Calu3 (cell line): ENCODE measurements at regions not wholly inside any gene's neighbourhood (a gene's known extent, or its start where the extent isn't known, plus 50 kb on each side); places are given as distances from the start of the nearest gene placed in this dataset.
"Not testable (repeated sequence)": the region's sequence is repeated elsewhere in the genome, so short reads cannot be mapped to it uniquely, and the experiment has no call there.

Experiments
- BruUV-seq: library from RNA; stranded (reverse); fragments of 400-500 nt; replicated peaks from 2 replicates; lab custom pipeline; 2021; lab: Mats Ljungman, UMichigan
- CTCF ChIA-PET: fragments of 300-600 bp; sonication (Branson Sonifier 250); formaldehyde crosslinking; loops from one replicate; lab custom pipeline; 2022; ENCODE audit warnings: antibody characterized with exemption; lab: Charles Lee
- DNase-seq: peaks from one replicate; pipeline ENCODE4 v3.0.0; 2022
- H3K27ac Mint-ChIP-seq: one replicate; pipeline ENCODE4 v1.8.0; 2022; ENCODE audit warnings: mixed read lengths; ENCODE audit not compliant: unreplicated experiment
- H3K27me3 Mint-ChIP-seq: one replicate; pipeline ENCODE4 v1.8.0; 2022; ENCODE audit warnings: mixed read lengths; ENCODE audit not compliant: unreplicated experiment
- H3K36me3 Mint-ChIP-seq: one replicate; pipeline ENCODE4 v1.8.0; 2022; ENCODE audit warnings: mild to moderate bottlenecking, moderate library complexity, mixed read lengths; ENCODE audit not compliant: insufficient read depth, unreplicated experiment
- H3K4me1 Mint-ChIP-seq: one replicate; pipeline ENCODE4 v1.8.0; 2022; ENCODE audit warnings: mild to moderate bottlenecking, low read depth, mixed read lengths; ENCODE audit not compliant: unreplicated experiment
- H3K4me3 Mint-ChIP-seq: one replicate; pipeline ENCODE4 v1.8.0; 2022; ENCODE audit warnings: mild to moderate bottlenecking, low read depth, moderate library complexity, mixed read lengths; ENCODE audit not compliant: unreplicated experiment
- H3K9me3 Mint-ChIP-seq: one replicate; pipeline ENCODE4 v1.8.0; 2022; ENCODE audit warnings: low read depth, mixed read lengths; ENCODE audit not compliant: unreplicated experiment
- intact Hi-C: fragments of 100-400 bp; cut with micrococcal nuclease; formaldehyde crosslinking; loops from one replicate; pipeline ENCODE4 v1.10.0; 2022; ENCODE audit not compliant: unreplicated experiment
- TF ChIP-seq, protein P1 (sequence below): fragments of 200-600 bp; IDR thresholded peaks from one replicate; pipeline ENCODE4 v1.8.0; 2022; ENCODE audit warnings: antibody characterized with exemption; ENCODE audit not compliant: unreplicated experiment

DNA sequence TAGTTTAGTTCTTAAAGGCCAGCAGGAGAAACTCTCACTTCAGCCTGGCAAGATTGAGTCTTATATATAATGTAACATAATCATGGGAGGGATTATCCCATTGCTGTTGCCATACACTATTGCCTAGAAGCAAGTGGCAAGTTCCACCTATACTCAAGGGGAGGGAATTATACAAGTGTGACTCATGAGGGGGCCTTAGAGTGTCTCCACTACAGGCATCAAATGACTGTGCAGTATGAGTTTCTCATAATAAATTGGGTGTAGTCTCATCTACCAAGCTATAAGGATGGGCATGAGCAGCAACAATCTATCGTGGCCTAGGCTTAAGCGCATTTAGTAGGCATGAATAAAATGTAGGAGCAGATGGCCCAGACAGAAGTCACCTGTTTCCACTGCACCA lies 89.1 kb upstream of the C1GALT1C1 start:
- Mint-ChIP-seq H3K9me3 (no peaks in the 10 kb centered on the region), H3K27me3 (peaks cover 13% of the 10 kb centered on the region)
- DNase-seq, result no peak

DNA sequence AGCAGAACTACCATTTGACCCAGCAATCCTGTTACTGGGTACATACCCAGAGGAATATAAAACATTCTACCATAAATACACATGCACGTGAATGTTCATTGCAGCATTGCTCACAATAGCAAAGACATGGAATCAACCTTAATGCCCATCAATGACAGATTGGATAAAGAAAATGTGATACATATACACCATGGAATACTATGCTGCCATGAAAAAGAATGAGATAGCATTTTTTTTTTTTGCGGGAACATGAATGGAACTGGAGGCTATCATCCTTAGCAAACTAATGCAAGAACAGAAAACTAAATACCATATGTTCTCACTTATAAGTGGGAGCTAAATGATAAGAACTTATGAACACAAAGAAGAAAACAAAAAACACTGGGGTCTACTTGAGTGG lies 72.5 kb upstream of the C1GALT1C1 start:
- H3K36me3 Mint-ChIP-seq, BruUV-seq, intact Hi-C loops, H3K27ac Mint-ChIP-seq, DNase-seq, H3K4me3 Mint-ChIP-seq, H3K9me3 Mint-ChIP-seq, H3K4me1 Mint-ChIP-seq, CTCF ChIA-PET: not testable (repeated sequence)
- peaks cover 23% of the 10 kb centered on the region for H3K27me3 Mint-ChIP-seq

More for the DNA sequence above, 89.1 kb upstream of the C1GALT1C1 start:
- BruUV-seq, result no TSS peak
- TF ChIP-seq, protein P1, sequence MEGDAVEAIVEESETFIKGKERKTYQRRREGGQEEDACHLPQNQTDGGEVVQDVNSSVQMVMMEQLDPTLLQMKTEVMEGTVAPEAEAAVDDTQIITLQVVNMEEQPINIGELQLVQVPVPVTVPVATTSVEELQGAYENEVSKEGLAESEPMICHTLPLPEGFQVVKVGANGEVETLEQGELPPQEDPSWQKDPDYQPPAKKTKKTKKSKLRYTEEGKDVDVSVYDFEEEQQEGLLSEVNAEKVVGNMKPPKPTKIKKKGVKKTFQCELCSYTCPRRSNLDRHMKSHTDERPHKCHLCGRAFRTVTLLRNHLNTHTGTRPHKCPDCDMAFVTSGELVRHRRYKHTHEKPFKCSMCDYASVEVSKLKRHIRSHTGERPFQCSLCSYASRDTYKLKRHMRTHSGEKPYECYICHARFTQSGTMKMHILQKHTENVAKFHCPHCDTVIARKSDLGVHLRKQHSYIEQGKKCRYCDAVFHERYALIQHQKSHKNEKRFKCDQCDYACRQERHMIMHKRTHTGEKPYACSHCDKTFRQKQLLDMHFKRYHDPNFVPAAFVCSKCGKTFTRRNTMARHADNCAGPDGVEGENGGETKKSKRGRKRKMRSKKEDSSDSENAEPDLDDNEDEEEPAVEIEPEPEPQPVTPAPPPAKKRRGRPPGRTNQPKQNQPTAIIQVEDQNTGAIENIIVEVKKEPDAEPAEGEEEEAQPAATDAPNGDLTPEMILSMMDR, result no peak
- Mint-ChIP-seq H3K27ac (no peak overlapping the region), H3K4me3 (no peak overlapping the region), H3K4me1 (no peaks in the 10 kb centered on the region), H3K36me3 (no peaks in the 10 kb centered on the region)
- intact Hi-C loops, result no loop called here
- CTCF ChIA-PET, result no interaction called here

DNA sequence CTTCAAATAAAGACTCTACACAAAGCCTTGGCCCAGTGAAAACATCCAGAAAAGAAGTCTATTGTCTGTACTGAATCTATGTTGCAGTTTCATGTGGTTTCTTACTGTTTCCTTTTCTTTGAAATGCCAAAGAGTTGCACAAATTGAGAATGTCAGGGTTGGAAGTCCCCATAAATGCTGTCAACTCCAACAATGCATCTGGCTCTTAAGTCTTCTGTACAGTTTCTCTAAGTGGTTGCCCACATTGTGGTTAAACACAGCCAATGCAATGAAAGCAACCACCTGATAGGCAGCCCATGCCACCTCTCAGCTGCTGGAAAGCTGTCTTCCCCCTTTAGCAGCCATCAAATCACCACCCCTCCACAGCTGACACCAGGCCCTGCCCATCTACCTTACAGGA lies 67.2 kb upstream of the C1GALT1C1 start:
- peaks cover 13% of the 10 kb centered on the region for H3K27me3 Mint-ChIP-seq
- TF ChIP-seq, protein P1, result no peak
- BruUV-seq, result no TSS peak
- H3K4me3 Mint-ChIP-seq, result no peak overlapping the region
- intact Hi-C loops, result no loop called here
- CTCF ChIA-PET, result no interaction called here
- DNase-seq, result no peak
- no peaks in the 10 kb centered on the region for H3K36me3 Mint-ChIP-seq
- H3K27ac Mint-ChIP-seq, result no peak overlapping the region
- H3K4me1 Mint-ChIP-seq, result no peaks in the 10 kb centered on the region
- peaks cover 5% of the 10 kb centered on the region for H3K9me3 Mint-ChIP-seq

DNA sequence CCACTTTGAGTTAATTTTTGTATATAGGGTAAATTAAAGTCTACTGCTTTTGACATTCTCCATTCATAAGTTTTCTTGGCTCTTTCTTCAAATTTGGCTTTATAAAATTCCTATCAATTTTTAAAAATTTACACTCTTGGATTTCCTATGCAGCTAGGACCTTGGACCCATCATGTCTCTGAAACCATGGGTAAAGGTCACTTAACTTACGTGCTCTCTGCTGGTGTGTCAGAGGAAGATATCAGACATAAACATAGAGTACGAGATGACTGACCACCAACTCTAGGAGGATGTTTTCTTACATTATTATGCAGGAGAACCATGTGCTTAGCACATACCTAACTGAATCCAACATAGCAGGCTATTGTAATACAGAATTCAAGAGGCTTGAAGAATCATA lies 62.5 kb upstream of the C1GALT1C1 start:
- TF ChIP-seq, protein P1, result no peak
- BruUV-seq, result no TSS peak
- CTCF ChIA-PET, result no interaction called here

DNA sequence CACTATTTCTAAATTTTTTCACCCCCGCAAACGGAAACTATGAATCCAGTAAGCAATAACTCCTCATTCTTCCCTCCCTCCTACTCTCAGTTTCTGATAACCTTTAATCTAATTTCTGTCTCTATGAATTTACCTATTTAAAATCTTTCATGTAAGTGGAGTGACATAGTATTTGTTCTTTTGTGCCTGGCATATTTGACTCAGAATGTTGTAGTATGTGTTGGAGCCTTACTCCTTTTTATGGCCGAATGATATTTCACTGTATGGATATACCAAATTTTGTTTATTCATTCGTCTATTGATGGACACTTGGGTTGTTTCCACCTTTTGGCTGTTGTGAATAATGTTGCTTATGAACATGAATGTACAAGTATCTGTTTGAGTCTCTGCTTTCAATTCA lies 61.1 kb upstream of the C1GALT1C1 start:
- CTCF ChIA-PET, result no interaction called here
- H3K27me3 Mint-ChIP-seq, result peaks cover 17% of the 10 kb centered on the region
- TF ChIP-seq, protein P1, result no peak
- intact Hi-C loops, result no loop called here
- BruUV-seq, result no TSS peak
- no peaks in the 10 kb centered on the region for H3K36me3 Mint-ChIP-seq
- no peak for DNase-seq
- H3K27ac Mint-ChIP-seq, result no peak overlapping the region
- no peaks in the 10 kb centered on the region for H3K4me1 Mint-ChIP-seq
- no peak overlapping the region for H3K4me3 Mint-ChIP-seq
- H3K9me3 Mint-ChIP-seq, result no peaks in the 10 kb centered on the region

More for the DNA sequence above, 62.5 kb upstream of the C1GALT1C1 start:
- no peak for DNase-seq
- H3K27me3 Mint-ChIP-seq, result peaks cover 17% of the 10 kb centered on the region
- no peaks in the 10 kb centered on the region for H3K36me3 Mint-ChIP-seq
- no peak overlapping the region for H3K27ac Mint-ChIP-seq
- no peaks in the 10 kb centered on the region for H3K9me3 Mint-ChIP-seq
- no peaks in the 10 kb centered on the region for H3K4me1 Mint-ChIP-seq
- H3K4me3 Mint-ChIP-seq, result no peak overlapping the region
- intact Hi-C loops, result no loop called here
